OCI-LY7 (cell line): ENCODE measurements at regions not wholly inside any gene's neighbourhood (a gene's known extent, or its start where the extent isn't known, plus 50 kb on each side); places are given as distances from the start of the nearest gene placed in this dataset.

Source experiments
- BruUV-seq: library from RNA; stranded (reverse); fragments of 400-500 nt; replicated peaks from 2 replicates; lab custom pipeline; 2021; lab: Mats Ljungman, UMichigan
- CTCF ChIA-PET: fragments of 300-600 bp; sonication (Branson Sonifier 250); formaldehyde crosslinking; loops from one replicate; lab custom pipeline; 2022; ENCODE audit warnings: antibody characterized with exemption; ENCODE audit not compliant: unreplicated experiment; lab: Charles Lee
- POLR2A ChIA-PET: fragments of 300-600 bp; sonication (Branson Sonifier 250); formaldehyde crosslinking; loops from one replicate; lab custom pipeline; 2022; ENCODE audit warnings: antibody characterized with exemption; lab: Charles Lee
- DNase-seq: peaks from one replicate; pipeline ENCODE4 v3.0.0-alpha.2; 2015; ENCODE audit warnings: low spot score
- H2AFZ ChIP-seq: fragments of 200-600 bp; sonication (generic), shearing (Covaris generic); 2 replicates; pipeline ENCODE4 v1.6.1; 2014; ENCODE audit warnings: mild to moderate bottlenecking, antibody characterized with exemption, low read length, moderate library complexity
- H3K27ac ChIP-seq: fragments of 200-600 bp; sonication (generic); 2 replicates; pipeline ENCODE4 v1.5.1; 2014; ENCODE audit warnings: mixed run types, low read depth, mild to moderate bottlenecking, moderate library complexity, low read length, inconsistent platforms; ENCODE audit not compliant: poor library complexity, severe bottlenecking
- H3K36me3 ChIP-seq: fragments of 200-600 bp; sonication (generic); 2 replicates; pipeline ENCODE4 v1.6.1; 2014; ENCODE audit warnings: mild to moderate bottlenecking, antibody characterized with exemption, low read length, moderate library complexity, mixed read lengths; ENCODE audit not compliant: insufficient read depth
- H3K4me1 ChIP-seq: fragments of 200-600 bp; sonication (generic); 2 replicates; pipeline ENCODE4 v1.5.1; 2014; ENCODE audit warnings: mild to moderate bottlenecking, low read length; ENCODE audit not compliant: insufficient read depth, poor library complexity, severe bottlenecking
- H3K4me2 ChIP-seq: fragments of 200-600 bp; sonication (generic); 2 replicates; pipeline ENCODE4 v1.6.1; 2014; ENCODE audit warnings: mild to moderate bottlenecking, low read length
- H3K4me3 ChIP-seq: fragments of 200-600 bp; sonication (generic); 2 replicates; pipeline ENCODE4 v1.5.1; 2014; ENCODE audit warnings: mild to moderate bottlenecking, low read depth, low read length; ENCODE audit not compliant: poor library complexity, severe bottlenecking
- H3K79me2 ChIP-seq: fragments of 200-600 bp; sonication (generic); 2 replicates; pipeline ENCODE4 v1.6.1; 2016; ENCODE audit warnings: low read depth, mild to moderate bottlenecking, low read length, moderate library complexity, mixed read lengths; ENCODE audit not compliant: insufficient read depth
- H3K9me2 ChIP-seq: fragments of 200-600 bp; sonication (generic); 2 replicates; pipeline ENCODE4 v1.6.1; 2016; ENCODE audit warnings: mild to moderate bottlenecking, low read length, mixed read lengths; ENCODE audit not compliant: insufficient read depth
- H3K9me3 ChIP-seq: fragments of 200-600 bp; sonication (generic); 2 replicates; pipeline ENCODE4 v1.6.1; 2014; ENCODE audit warnings: mild to moderate bottlenecking, mixed run types, low read length, mixed read lengths
- H4K20me1 ChIP-seq: fragments of 200-600 bp; sonication (generic); 2 replicates; pipeline ENCODE4 v1.6.1; 2014; ENCODE audit warnings: mild to moderate bottlenecking, antibody characterized with exemption, low read length, moderate library complexity, mixed read lengths; ENCODE audit not compliant: insufficient read depth
- EZH2phosphoT487 ChIP-seq: fragments of 200-600 bp; sonication (generic); IDR thresholded peaks from 2 replicates; pipeline ENCODE4 v1.6.1; 2018; ENCODE audit warnings: low read depth, borderline replicate concordance, mild to moderate bottlenecking, mixed run types, antibody characterized with exemption, low read length, moderate library complexity, mixed read lengths
- intact Hi-C: fragments of 100-400 bp; cut with micrococcal nuclease; formaldehyde crosslinking; loops from one replicate; pipeline ENCODE4 v1.10.0; 2022; ENCODE audit not compliant: unreplicated experiment
- TF ChIP-seq, protein P1 (sequence below): fragments of 200-600 bp; sonication (generic); conservative IDR thresholded peaks from 2 replicates; pipeline ENCODE4 v1.5.1; 2014; ENCODE audit warnings: mild to moderate bottlenecking, antibody characterized with exemption, low read length, moderate library complexity, mixed read lengths

DNA sequence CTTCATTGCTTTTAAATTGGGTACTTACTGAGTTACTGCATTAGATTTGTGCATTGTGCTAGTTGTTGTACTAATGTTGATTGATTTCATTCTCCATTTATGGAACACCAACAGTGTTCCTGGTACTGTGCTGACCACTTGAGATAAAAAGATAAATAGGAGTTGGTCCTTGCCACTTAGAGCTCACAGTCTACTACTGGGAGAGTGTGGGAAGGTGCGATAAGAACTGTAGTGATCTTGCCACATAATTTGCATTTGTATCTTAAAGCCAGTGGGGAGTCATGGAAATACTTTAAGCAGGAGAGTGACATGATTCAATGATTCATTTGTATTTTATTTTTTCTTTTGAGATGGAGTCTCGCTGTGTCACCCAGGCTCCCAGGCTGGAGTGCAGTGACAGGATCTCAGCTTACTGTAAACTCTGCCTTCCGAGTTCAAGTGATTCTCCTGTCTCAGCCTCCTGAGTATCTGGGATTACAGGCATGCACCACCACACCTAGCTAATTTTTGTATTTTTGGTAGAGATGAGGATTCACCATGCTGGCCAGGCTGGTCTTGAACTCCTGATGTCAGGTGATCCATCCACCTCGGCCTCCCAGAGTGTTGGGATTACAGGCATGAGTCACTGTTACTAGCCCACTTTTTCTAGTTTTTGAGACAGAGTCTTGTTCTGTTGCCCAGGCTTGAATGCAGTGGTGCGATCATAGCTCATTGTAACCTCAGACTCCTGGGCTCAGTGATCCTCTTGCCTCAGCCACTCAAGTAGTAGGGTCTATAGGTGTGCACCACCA lies 51.2 kb upstream of the TMEM248 start:
- no peak overlapping the region for H3K4me3 ChIP-seq
- H3K79me2 ChIP-seq = no peaks in the 10 kb centered on the region
- ChIA-PET POLR2A (interaction anchor here (1.3 kb wide), 1 partner anchor 9 kb away, joined by 6 read pairs; no protein-coding TSS in a partner anchor), CTCF (no interaction called here)
- BruUV-seq = no TSS peak
- no peaks in the 10 kb centered on the region for H3K9me2 ChIP-seq
- H3K27ac ChIP-seq = no peak overlapping the region
- H3K36me3 ChIP-seq = peaks cover 3% of the 10 kb centered on the region; the same call in 1 of the 2 replicates
- no peak overlapping the region for H3K4me2 ChIP-seq
- DNase-seq = no peak
- H3K9me3 ChIP-seq = no peaks in the 10 kb centered on the region
- TF ChIP-seq, protein P1, sequence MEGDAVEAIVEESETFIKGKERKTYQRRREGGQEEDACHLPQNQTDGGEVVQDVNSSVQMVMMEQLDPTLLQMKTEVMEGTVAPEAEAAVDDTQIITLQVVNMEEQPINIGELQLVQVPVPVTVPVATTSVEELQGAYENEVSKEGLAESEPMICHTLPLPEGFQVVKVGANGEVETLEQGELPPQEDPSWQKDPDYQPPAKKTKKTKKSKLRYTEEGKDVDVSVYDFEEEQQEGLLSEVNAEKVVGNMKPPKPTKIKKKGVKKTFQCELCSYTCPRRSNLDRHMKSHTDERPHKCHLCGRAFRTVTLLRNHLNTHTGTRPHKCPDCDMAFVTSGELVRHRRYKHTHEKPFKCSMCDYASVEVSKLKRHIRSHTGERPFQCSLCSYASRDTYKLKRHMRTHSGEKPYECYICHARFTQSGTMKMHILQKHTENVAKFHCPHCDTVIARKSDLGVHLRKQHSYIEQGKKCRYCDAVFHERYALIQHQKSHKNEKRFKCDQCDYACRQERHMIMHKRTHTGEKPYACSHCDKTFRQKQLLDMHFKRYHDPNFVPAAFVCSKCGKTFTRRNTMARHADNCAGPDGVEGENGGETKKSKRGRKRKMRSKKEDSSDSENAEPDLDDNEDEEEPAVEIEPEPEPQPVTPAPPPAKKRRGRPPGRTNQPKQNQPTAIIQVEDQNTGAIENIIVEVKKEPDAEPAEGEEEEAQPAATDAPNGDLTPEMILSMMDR = no peak
- TF ChIP-seq EZH2phosphoT487 = no peak
- no peaks in the 10 kb centered on the region for H3K4me1 ChIP-seq
- H4K20me1 ChIP-seq = no peaks in the 10 kb centered on the region
- no peak overlapping the region for H2AFZ ChIP-seq
- intact Hi-C loops = no loop called here

DNA sequence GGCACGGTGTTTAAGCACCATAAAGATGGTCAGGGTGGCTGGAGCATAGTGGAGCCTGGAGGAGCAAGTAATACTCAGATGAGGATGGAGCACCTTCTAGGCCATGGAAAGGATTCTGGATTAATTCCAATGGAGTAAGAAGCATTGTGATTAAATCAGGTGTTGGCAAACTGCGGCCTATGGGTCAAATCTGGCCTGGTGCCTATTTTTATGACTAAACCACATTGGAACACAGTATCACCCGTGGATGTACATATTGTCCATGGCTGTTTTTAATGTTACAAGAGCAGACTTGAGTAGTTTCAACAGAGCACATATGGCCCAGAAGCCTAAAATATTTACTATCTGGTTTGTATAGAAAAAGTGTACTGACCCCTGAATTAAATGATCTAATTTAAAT lies 49.9 kb upstream of the TMEM248 start:
- Histone ChIP-seq H3K79me2 (no peaks in the 10 kb centered on the region), H4K20me1 (no peaks in the 10 kb centered on the region), H3K9me2 (no peaks in the 10 kb centered on the region), H3K27ac (no peak overlapping the region), H2AFZ (no peak overlapping the region), H3K4me1 (no peaks in the 10 kb centered on the region), H3K4me3 (no peak overlapping the region), H3K4me2 (no peak overlapping the region), H3K36me3 (peaks cover 3% of the 10 kb centered on the region; the same call in 1 of the 2 replicates), H3K9me3 (no peaks in the 10 kb centered on the region)
- CTCF ChIA-PET = no interaction called here
- intact Hi-C loops = no loop called here
- POLR2A ChIA-PET = interaction anchor here (1.3 kb wide), 1 partner anchor 8 kb away, joined by 4 read pairs; no protein-coding TSS in a partner anchor
- DNase-seq = no peak
- no TSS peak for BruUV-seq
- TF ChIP-seq EZH2phosphoT487 = no peak
- TF ChIP-seq, protein P1 = no peak
